Ovary (tissue), 3 donors: ENCODE measurements at regions not wholly inside any gene's neighbourhood (a gene's known extent, or its start where the extent isn't known, plus 50 kb on each side); places are given as distances from the start of the nearest gene placed in this dataset.
"Not testable (repeated sequence)": the region's sequence is repeated elsewhere in the genome, so short reads cannot be mapped to it uniquely, and the experiment has no call there.

Experiments used
- EP300 ChIP-seq: sonication (generic); formaldehyde crosslinking; IDR thresholded peaks from one replicate; pipeline ENCODE4 v1.6.1; 2017; ENCODE audit warnings: antibody characterized with exemption
- POLR2A ChIP-seq: fragments of 450-650 bp; IDR thresholded peaks from one replicate; pipeline ENCODE4 v1.6.1; 2017; ENCODE audit warnings: antibody characterized with exemption, mild to moderate bottlenecking, moderate library complexity
- TF ChIP-seq, protein P1 (sequence below), 3 donors: fragments of 450-650 bp in 2 of 3; fragments of 200-600 bp in 1 of 3; IDR thresholded peaks; one replicate each; pipeline versions ENCODE4 v1.5.1 to v1.8.0; 2016 to 2022; ENCODE audit warnings: antibody characterized with exemption in 3 of 3, mild to moderate bottlenecking in 1 of 3
- donor health status: DM: no; HTN: no; CAD: no.

- TF ChIP-seq, protein P1, sequence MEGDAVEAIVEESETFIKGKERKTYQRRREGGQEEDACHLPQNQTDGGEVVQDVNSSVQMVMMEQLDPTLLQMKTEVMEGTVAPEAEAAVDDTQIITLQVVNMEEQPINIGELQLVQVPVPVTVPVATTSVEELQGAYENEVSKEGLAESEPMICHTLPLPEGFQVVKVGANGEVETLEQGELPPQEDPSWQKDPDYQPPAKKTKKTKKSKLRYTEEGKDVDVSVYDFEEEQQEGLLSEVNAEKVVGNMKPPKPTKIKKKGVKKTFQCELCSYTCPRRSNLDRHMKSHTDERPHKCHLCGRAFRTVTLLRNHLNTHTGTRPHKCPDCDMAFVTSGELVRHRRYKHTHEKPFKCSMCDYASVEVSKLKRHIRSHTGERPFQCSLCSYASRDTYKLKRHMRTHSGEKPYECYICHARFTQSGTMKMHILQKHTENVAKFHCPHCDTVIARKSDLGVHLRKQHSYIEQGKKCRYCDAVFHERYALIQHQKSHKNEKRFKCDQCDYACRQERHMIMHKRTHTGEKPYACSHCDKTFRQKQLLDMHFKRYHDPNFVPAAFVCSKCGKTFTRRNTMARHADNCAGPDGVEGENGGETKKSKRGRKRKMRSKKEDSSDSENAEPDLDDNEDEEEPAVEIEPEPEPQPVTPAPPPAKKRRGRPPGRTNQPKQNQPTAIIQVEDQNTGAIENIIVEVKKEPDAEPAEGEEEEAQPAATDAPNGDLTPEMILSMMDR (IDR thresholded peaks at IDR 0.05) = not testable (repeated sequence)
- not testable (repeated sequence) for TF ChIP-seq POLR2A, EP300
Observed at GRCh38 chr10:33771856-33772255, 437.4 kb upstream of the NRP1 start.
